Adrenal gland (tissue), 9 donors: ENCODE measurements at regions not wholly inside any gene's neighbourhood (a gene's known extent, or its start where the extent isn't known, plus 50 kb on each side); places are given as distances from the start of the nearest gene placed in this dataset.

ENCODE experiments used
- DNase-seq, 7 donors: peaks; one replicate each; pipeline ENCODE4 v3.0.0-alpha.2; 2019 to 2020
- H3K27ac ChIP-seq, 5 donors: fragments of 200-600 bp; sonication (generic) in 4 of 5; 1 replicate in 3 of 5; 2 replicates in 2 of 5; pipeline versions ENCODE4 v1.5.1 to v1.8.0; 2016 to 2020; ENCODE audit warnings: mild to moderate bottlenecking in 1 of 5
- H3K27me3 ChIP-seq: fragments of 200-600 bp; 2 replicates; pipeline ENCODE4 v1.8.0; 2021
- H3K36me3 ChIP-seq, 2 donors: fragments of 200-600 bp; replicated peaks in 1 of 2; 1 replicate in 1 of 2; 2 replicates in 1 of 2; pipeline versions ENCODE4 v1.5.1 to v1.8.0; 2018 to 2022
- H3K4me1 ChIP-seq, 2 donors: fragments of 200-600 bp; replicated peaks in 1 of 2; 1 replicate in 1 of 2; 2 replicates in 1 of 2; pipeline versions ENCODE4 v1.5.1 to v1.8.0; 2018 to 2021
- H3K4me3 ChIP-seq, 4 donors: fragments of 200-600 bp; sonication (generic) in 3 of 4; one replicate each; pipeline ENCODE4 v1.5.1; 2016 to 2018
- H3K9me3 ChIP-seq, 3 donors: fragments of 200-600 bp; sonication (generic) in 1 of 3; replicated peaks in 1 of 3; 1 replicate in 2 of 3; 2 replicates in 1 of 3; pipeline versions ENCODE4 v1.5.1 to v1.8.0; 2016 to 2021
- POLR2A ChIP-seq, 2 donors: fragments of 450-650 bp; IDR thresholded peaks; one replicate each; pipeline ENCODE4 v1.6.1; 2017; ENCODE audit warnings: antibody characterized with exemption in 2 of 2, mild to moderate bottlenecking in 2 of 2, moderate library complexity in 1 of 2
- WGBS, 4 donors: extraction: QIAGEN DNeasy Blood & Tissue Kit in 2 of 4; methylation state at CpG; one replicate each; pipeline versions ENCODE4 v1.1.5 to v1.1.7; 2013 to 2017; 5-methylcytosine and 5-hydroxymethylcytosine counted together
- intact Hi-C, 2 donors: fragments of 100-400 bp; cut with DNase I; formaldehyde crosslinking; loops; one replicate each; pipeline versions ENCODE4 v1.14.1 to v1.15.0; 2022 to 2023
- TF ChIP-seq, protein P1 (sequence below), 6 experiments: fragments of 450-650 bp in 4 of 6; fragments of 200-600 bp in 2 of 6; sonication (generic) in 1 of 6; IDR thresholded peaks; 1 replicate in 5 of 6; 2 replicates in 1 of 6; pipeline versions ENCODE4 v1.5.1 to v1.8.0; 2016 to 2021; ENCODE audit warnings: antibody characterized with exemption in 6 of 6, mild to moderate bottlenecking in 2 of 6, moderate library complexity in 1 of 6
- donor health status: healthy with polysubstance abuse.
- donor health status: Bipolar disorder and iron deficiency.
- donor health status: DM: yes; HTN: yes; CAD: no.
- donor health status: DM: no; HTN: no; CAD: no.
- donor health status: DM: no; HTN: no; CAD: no.

DNA sequence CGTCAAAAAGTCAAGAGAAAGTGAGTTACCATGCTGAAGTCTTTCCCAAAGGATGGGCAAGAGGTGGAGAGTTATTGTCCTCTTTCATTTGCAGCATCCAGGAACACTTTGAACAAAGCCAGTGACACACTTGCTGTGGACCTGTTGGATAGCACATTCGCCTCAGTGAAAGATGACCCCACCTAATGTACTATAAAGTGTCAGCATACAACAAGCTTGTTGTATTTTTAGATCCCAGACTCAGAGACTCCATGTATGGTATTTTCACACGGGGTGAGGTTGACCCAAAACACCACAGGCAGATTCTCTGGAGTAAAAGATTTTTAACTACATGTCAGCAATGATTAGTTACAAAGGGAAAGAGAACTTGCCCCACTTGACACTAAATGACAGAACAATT lies 273.8 kb downstream of the PTBP2 start:
- Histone ChIP-seq H3K4me3 (no peak overlapping the region), H3K27ac (no peak overlapping the region), H3K27me3 (no peaks in the 10 kb centered on the region), H3K36me3 (no peaks in the 10 kb centered on the region), H3K9me3 (no peaks in the 10 kb centered on the region), H3K4me1 (no peaks in the 10 kb centered on the region)
- intact Hi-C loops = no loop called here
- TF ChIP-seq, protein P1, sequence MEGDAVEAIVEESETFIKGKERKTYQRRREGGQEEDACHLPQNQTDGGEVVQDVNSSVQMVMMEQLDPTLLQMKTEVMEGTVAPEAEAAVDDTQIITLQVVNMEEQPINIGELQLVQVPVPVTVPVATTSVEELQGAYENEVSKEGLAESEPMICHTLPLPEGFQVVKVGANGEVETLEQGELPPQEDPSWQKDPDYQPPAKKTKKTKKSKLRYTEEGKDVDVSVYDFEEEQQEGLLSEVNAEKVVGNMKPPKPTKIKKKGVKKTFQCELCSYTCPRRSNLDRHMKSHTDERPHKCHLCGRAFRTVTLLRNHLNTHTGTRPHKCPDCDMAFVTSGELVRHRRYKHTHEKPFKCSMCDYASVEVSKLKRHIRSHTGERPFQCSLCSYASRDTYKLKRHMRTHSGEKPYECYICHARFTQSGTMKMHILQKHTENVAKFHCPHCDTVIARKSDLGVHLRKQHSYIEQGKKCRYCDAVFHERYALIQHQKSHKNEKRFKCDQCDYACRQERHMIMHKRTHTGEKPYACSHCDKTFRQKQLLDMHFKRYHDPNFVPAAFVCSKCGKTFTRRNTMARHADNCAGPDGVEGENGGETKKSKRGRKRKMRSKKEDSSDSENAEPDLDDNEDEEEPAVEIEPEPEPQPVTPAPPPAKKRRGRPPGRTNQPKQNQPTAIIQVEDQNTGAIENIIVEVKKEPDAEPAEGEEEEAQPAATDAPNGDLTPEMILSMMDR (IDR thresholded peaks at IDR 0.05) = no peak
- TF ChIP-seq POLR2A (IDR thresholded peaks at IDR 0.05) = no peak
- WGBS, 4 donors = 48 to 59% (median 54%) methylated on average over 3 of the region's 3 CpGs
- no peak for DNase-seq

DNA sequence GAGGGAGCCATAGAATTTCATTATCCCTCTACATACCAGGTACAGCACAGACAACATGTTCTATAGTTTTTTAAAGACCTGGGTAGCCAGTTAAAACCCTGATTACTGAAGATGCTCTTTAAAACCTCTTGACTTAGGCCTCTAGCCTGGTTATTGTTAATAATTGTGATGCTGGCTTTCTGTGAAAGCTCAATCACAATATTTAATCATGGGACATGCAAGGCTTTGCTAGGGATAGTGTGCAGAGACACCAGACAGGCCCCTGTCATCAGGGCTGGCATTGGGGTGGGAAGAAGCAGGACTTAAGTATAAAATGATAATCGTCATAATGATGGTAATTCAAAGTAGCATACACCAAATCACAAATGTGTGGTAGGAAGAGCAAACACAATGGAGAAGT lies 274.4 kb downstream of the PTBP2 start:
- no peaks in the 10 kb centered on the region for H3K27me3 ChIP-seq
- no peak for DNase-seq
- no peak overlapping the region for H3K4me3 ChIP-seq
- H3K27ac ChIP-seq = peak overlapping the region in 1 of 5 donors; percentile 17
- intact Hi-C loops = no loop called here
- WGBS, 4 donors = 50 to 73% (median 65%) methylated on average over 1 of the region's 1 CpG
- no peaks in the 10 kb centered on the region for H3K36me3 ChIP-seq
- no peaks in the 10 kb centered on the region for H3K9me3 ChIP-seq
- TF ChIP-seq, protein P1 (IDR thresholded peaks at IDR 0.05) = no peak
- H3K4me1 ChIP-seq = no peaks in the 10 kb centered on the region

DNA sequence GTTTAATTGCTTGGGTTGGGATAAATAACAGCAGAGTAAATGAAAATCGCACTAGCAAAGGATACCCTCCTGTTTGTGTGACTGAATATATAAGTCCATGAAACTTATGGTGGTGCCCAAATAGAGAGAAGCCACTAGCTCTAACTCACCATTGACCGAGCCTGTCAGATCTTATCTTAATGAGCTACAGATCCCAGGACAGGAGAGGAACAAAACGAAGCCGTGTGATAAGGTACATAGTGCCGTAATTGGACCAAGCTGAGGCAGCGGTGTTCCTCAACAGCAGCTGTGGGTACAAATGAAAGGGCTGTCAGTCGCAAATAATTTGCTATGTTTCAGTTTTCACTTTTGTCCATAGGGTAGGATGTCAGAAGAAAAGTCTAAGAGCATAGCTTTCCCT lies 276.1 kb downstream of the PTBP2 start:
- WGBS, 4 donors = 36 to 55% (median 44%) methylated on average over 7 of the region's 7 CpGs
- Histone ChIP-seq H3K36me3 (no peaks in the 10 kb centered on the region), H3K9me3 (no peaks in the 10 kb centered on the region), H3K4me1 (no peaks in the 10 kb centered on the region), H3K4me3 (no peak overlapping the region), H3K27ac (no peak overlapping the region), H3K27me3 (no peaks in the 10 kb centered on the region)
- no peak for DNase-seq
- TF ChIP-seq, protein P1 (IDR thresholded peaks at IDR 0.05) = no peak
- TF ChIP-seq POLR2A (IDR thresholded peaks at IDR 0.05) = no peak
- intact Hi-C loops = no loop called here

DNA sequence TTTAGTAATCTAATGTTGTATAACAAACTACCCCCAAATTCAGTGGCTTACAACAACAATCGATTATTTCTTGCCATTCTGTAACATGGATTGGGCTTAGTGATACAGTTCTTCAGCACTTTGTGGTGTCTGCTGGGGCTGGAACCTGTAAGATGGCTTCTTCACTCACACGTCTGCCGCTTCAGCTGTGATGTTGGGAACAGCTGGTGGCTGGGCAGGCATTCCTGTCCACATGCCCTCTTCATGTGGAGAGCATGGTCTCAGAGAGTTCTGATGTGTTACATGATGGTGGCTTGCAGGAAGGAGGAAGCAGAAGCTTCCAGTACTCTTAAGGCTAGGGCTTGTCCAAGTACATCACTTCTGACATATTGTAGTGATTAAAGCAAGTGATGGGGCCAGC lies 276.9 kb downstream of the PTBP2 start:
- H3K36me3 ChIP-seq = no peaks in the 10 kb centered on the region
- no peak overlapping the region for H3K4me3 ChIP-seq
- no peaks in the 10 kb centered on the region for H3K9me3 ChIP-seq
- no peaks in the 10 kb centered on the region for H3K4me1 ChIP-seq
- intact Hi-C loops = no loop called here
- no peak for DNase-seq
- 77 to 97% (median 85%) methylated on average over 3 of the region's 3 CpGs for WGBS, 4 donors
- TF ChIP-seq, protein P1 (IDR thresholded peaks at IDR 0.05) = no peak
- no peak for TF ChIP-seq POLR2A (IDR thresholded peaks at IDR 0.05)
- H3K27ac ChIP-seq = no peak overlapping the region
- no peaks in the 10 kb centered on the region for H3K27me3 ChIP-seq
